ENCODE measurements at regions not wholly inside any gene's neighbourhood (a gene's known extent, or its start where the extent isn't known, plus 50 kb on each side); places are given as distances from the start of the nearest gene placed in this dataset.

- Histone ChIP-seq H3K27ac (no peak overlapping the region), H3K36me3 (no peaks in the 10 kb centered on the region), H3K27me3 (no peaks in the 10 kb centered on the region), H3K4me3 (ENCODE audit: low read depth in 1 of 2, low read length in 1 of 2) (no peak overlapping the region), H3K9me3 (no peaks in the 10 kb centered on the region), H3K4me1 (ENCODE audit: control insufficient read depth in 1 of 2, insufficient read depth in 1 of 2, low read depth in 1 of 2, low read length in 1 of 2) (no peaks in the 10 kb centered on the region)
- TF ChIP-seq, protein P1, sequence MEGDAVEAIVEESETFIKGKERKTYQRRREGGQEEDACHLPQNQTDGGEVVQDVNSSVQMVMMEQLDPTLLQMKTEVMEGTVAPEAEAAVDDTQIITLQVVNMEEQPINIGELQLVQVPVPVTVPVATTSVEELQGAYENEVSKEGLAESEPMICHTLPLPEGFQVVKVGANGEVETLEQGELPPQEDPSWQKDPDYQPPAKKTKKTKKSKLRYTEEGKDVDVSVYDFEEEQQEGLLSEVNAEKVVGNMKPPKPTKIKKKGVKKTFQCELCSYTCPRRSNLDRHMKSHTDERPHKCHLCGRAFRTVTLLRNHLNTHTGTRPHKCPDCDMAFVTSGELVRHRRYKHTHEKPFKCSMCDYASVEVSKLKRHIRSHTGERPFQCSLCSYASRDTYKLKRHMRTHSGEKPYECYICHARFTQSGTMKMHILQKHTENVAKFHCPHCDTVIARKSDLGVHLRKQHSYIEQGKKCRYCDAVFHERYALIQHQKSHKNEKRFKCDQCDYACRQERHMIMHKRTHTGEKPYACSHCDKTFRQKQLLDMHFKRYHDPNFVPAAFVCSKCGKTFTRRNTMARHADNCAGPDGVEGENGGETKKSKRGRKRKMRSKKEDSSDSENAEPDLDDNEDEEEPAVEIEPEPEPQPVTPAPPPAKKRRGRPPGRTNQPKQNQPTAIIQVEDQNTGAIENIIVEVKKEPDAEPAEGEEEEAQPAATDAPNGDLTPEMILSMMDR (IDR thresholded peaks at IDR 0.05): no peak
Measured at GRCh38 chr18:34543356-34543755, 166.7 kb upstream of the DTNA start.

- H3K4me1 ChIP-seq (ENCODE audit: control insufficient read depth in 1 of 2, insufficient read depth in 1 of 2, low read depth in 1 of 2, low read length in 1 of 2): no peaks in the 10 kb centered on the region
- H3K27me3 ChIP-seq: no peaks in the 10 kb centered on the region
- H3K36me3 ChIP-seq: no peaks in the 10 kb centered on the region
- H3K9me3 ChIP-seq: no peaks in the 10 kb centered on the region
- TF ChIP-seq, protein P1 (IDR thresholded peaks at IDR 0.05): no peak
- H3K4me3 ChIP-seq (ENCODE audit: low read depth in 1 of 2, low read length in 1 of 2): no peak overlapping the region
- no peak overlapping the region for H3K27ac ChIP-seq
Measured at GRCh38 chr18:34543945-34544344, 166.2 kb upstream of the DTNA start.

- Histone ChIP-seq H3K27ac (no peak overlapping the region), H3K4me1 (ENCODE audit: control insufficient read depth in 1 of 2, insufficient read depth in 1 of 2, low read depth in 1 of 2, low read length in 1 of 2) (no peaks in the 10 kb centered on the region), H3K36me3 (no peaks in the 10 kb centered on the region), H3K27me3 (no peaks in the 10 kb centered on the region), H3K4me3 (ENCODE audit: low read depth in 1 of 2, low read length in 1 of 2) (no peak overlapping the region), H3K9me3 (no peaks in the 10 kb centered on the region)
- TF ChIP-seq, protein P1 (IDR thresholded peaks at IDR 0.05): no peak
Measured at GRCh38 chr18:34544930-34545329, 165.2 kb upstream of the DTNA start.

GRCh38 chr18:34548120-34548972, 161.8 kb upstream of the DTNA start:
- H3K27ac ChIP-seq: no peak overlapping the region
- H3K9me3 ChIP-seq: no peaks in the 10 kb centered on the region
- H3K36me3 ChIP-seq: no peaks in the 10 kb centered on the region
- TF ChIP-seq, protein P1 (IDR thresholded peaks at IDR 0.05): no peak
- no peak overlapping the region for H3K4me3 ChIP-seq (ENCODE audit: low read depth in 1 of 2, low read length in 1 of 2)
- no peaks in the 10 kb centered on the region for H3K4me1 ChIP-seq (ENCODE audit: control insufficient read depth in 1 of 2, insufficient read depth in 1 of 2, low read depth in 1 of 2, low read length in 1 of 2)
- H3K27me3 ChIP-seq: no peaks in the 10 kb centered on the region

GRCh38 chr18:34548973-34549294, 161.2 kb upstream of the DTNA start:
- Histone ChIP-seq H3K27ac (no peak overlapping the region), H3K36me3 (no peaks in the 10 kb centered on the region), H3K4me3 (ENCODE audit: low read depth in 1 of 2, low read length in 1 of 2) (no peak overlapping the region)

More at GRCh38 chr18:34548973-34549294, 161.2 kb upstream of the DTNA start:
- no peaks in the 10 kb centered on the region for H3K4me1 ChIP-seq (ENCODE audit: control insufficient read depth in 1 of 2, insufficient read depth in 1 of 2, low read depth in 1 of 2, low read length in 1 of 2)
- no peaks in the 10 kb centered on the region for H3K9me3 ChIP-seq
- H3K27me3 ChIP-seq: no peaks in the 10 kb centered on the region
- TF ChIP-seq, protein P1 (IDR thresholded peaks at IDR 0.05): no peak

Data from neutrophil (primary cell).